Muscle of leg (tissue), 3 donors: ENCODE measurements at regions not wholly inside any gene's neighbourhood (a gene's known extent, or its start where the extent isn't known, plus 50 kb on each side); places are given as distances from the start of the nearest gene placed in this dataset.
A peak's percentile ranks its signal among the peaks of the same experiment; 100 is the strongest.

Experiments used
- DNase-seq: peaks from one replicate; pipeline ENCODE4 v3.0.0; 2013
- H3K27ac ChIP-seq: one replicate; pipeline ENCODE4 v1.5.1; 2013; ENCODE audit warnings: mild to moderate bottlenecking, low read length, control low read depth
- H3K27me3 ChIP-seq: one replicate; pipeline ENCODE4 v1.6.1; 2013; ENCODE audit warnings: low read length; ENCODE audit not compliant: control insufficient read depth, insufficient read depth
- H3K36me3 ChIP-seq: one replicate; pipeline ENCODE4 v1.6.1; 2013; ENCODE audit warnings: low read length; ENCODE audit not compliant: control insufficient read depth, insufficient read depth
- H3K4me1 ChIP-seq: one replicate; pipeline ENCODE4 v1.6.1; 2013; ENCODE audit warnings: low read length; ENCODE audit not compliant: control insufficient read depth, insufficient read depth
- H3K4me3 ChIP-seq: one replicate; pipeline ENCODE4 v1.5.1; 2013; ENCODE audit warnings: low read length, control low read depth
- H3K9me3 ChIP-seq: replicated peaks from 2 replicates; pipeline ENCODE4 v1.6.1; 2013; ENCODE audit warnings: low read depth, low read length; ENCODE audit not compliant: control insufficient read depth
- WGBS: methylation state at CpG from one replicate; pipeline ENCODE4 v1.1.5; 2013; ENCODE audit warnings: missing lambda C conversion rate; ENCODE audit not compliant: insufficient coverage; 5-methylcytosine and 5-hydroxymethylcytosine counted together

- no peak for DNase-seq
- Histone ChIP-seq H3K36me3 (no peaks in the 10 kb centered on the region), H3K27me3 (peaks cover 3% of the 10 kb centered on the region), H3K27ac (no peak overlapping the region), H3K9me3 (no peaks in the 10 kb centered on the region), H3K4me1 (peaks cover 8% of the 10 kb centered on the region), H3K4me3 (no peak overlapping the region)
- 70% methylated on average over 7 of the region's 8 CpGs for WGBS
Observed at GRCh38 chr19:28881616-28882015, 331.3 kb downstream of the UQCRFS1 start.

GRCh38 chr19:28880735-28881401 is 332.1 kb downstream of the UQCRFS1 start:
- Histone ChIP-seq H3K9me3 (no peaks in the 10 kb centered on the region), H3K36me3 (no peaks in the 10 kb centered on the region), H3K4me3 (no peak overlapping the region), H3K27ac (no peak overlapping the region), H3K27me3 (peaks cover 3% of the 10 kb centered on the region), H3K4me1 (peaks cover 8% of the 10 kb centered on the region)
- DNase-seq: no peak
- 46% methylated on average over 4 of the region's 10 CpGs for WGBS

GRCh38 chr19:28878862-28879566 is 333.9 kb downstream of the UQCRFS1 start:
- H3K36me3 ChIP-seq: no peaks in the 10 kb centered on the region
- peak; percentile 79 for DNase-seq
- 33% methylated on average over 8 of the region's 11 CpGs for WGBS
- H3K27me3 ChIP-seq: peaks cover 3% of the 10 kb centered on the region
- H3K4me3 ChIP-seq: no peak overlapping the region
- H3K27ac ChIP-seq: no peak overlapping the region
- peaks cover 8% of the 10 kb centered on the region for H3K4me1 ChIP-seq
- H3K9me3 ChIP-seq: no peaks in the 10 kb centered on the region

GRCh38 chr19:28876609-28877123 is 336.3 kb downstream of the UQCRFS1 start:
- Histone ChIP-seq H3K36me3 (no peaks in the 10 kb centered on the region), H3K4me1 (no peaks in the 10 kb centered on the region), H3K4me3 (no peak overlapping the region), H3K27me3 (no peaks in the 10 kb centered on the region), H3K27ac (no peak overlapping the region), H3K9me3 (no peaks in the 10 kb centered on the region)
- DNase-seq: peak; percentile 57
- WGBS: no CpG with 5 or more reads among the region's 7 CpGs

GRCh38 chr19:28874742-28875141 is 338.2 kb downstream of the UQCRFS1 start:
- no peaks in the 10 kb centered on the region for H3K27me3 ChIP-seq
- H3K4me3 ChIP-seq: no peak overlapping the region
- H3K4me1 ChIP-seq: no peaks in the 10 kb centered on the region
- WGBS: 77% methylated on average over 8 of the region's 9 CpGs
- DNase-seq: no peak
- H3K36me3 ChIP-seq: no peaks in the 10 kb centered on the region
- H3K27ac ChIP-seq: no peak overlapping the region
- H3K9me3 ChIP-seq: no peaks in the 10 kb centered on the region

GRCh38 chr19:28873301-28873700 is 339.6 kb downstream of the UQCRFS1 start:
- no peak for DNase-seq
- 75% methylated on average over 1 of the region's 2 CpGs for WGBS
- H3K4me3 ChIP-seq: no peak overlapping the region
- no peaks in the 10 kb centered on the region for H3K4me1 ChIP-seq
- H3K9me3 ChIP-seq: no peaks in the 10 kb centered on the region
- no peaks in the 10 kb centered on the region for H3K36me3 ChIP-seq
- no peak overlapping the region for H3K27ac ChIP-seq
- H3K27me3 ChIP-seq: no peaks in the 10 kb centered on the region

- no peak for DNase-seq
- 86% methylated on average over 11 of the region's 12 CpGs for WGBS
- peaks cover 2% of the 10 kb centered on the region for H3K27me3 ChIP-seq
Observed at GRCh38 chr19:28871099-28871725, 341.7 kb downstream of the UQCRFS1 start.

GRCh38 chr19:28869459-28869858 is 343.5 kb downstream of the UQCRFS1 start:
- no peaks in the 10 kb centered on the region for H3K36me3 ChIP-seq
- DNase-seq: no peak
- WGBS: 67% methylated on average over 4 of the region's 5 CpGs

More at GRCh38 chr19:28871099-28871725, 341.7 kb downstream of the UQCRFS1 start:
- H3K36me3 ChIP-seq: no peaks in the 10 kb centered on the region
- no peak overlapping the region for H3K27ac ChIP-seq
- H3K9me3 ChIP-seq: no peaks in the 10 kb centered on the region
- no peaks in the 10 kb centered on the region for H3K4me1 ChIP-seq
- no peak overlapping the region for H3K4me3 ChIP-seq

GRCh38 chr19:28868836-28869235 is 344.1 kb downstream of the UQCRFS1 start:
- H3K36me3 ChIP-seq: no peaks in the 10 kb centered on the region
- H3K9me3 ChIP-seq: no peaks in the 10 kb centered on the region
- peaks cover 3% of the 10 kb centered on the region for H3K4me1 ChIP-seq
- peaks cover 2% of the 10 kb centered on the region for H3K27me3 ChIP-seq
- 73% methylated on average over 7 of the region's 9 CpGs for WGBS
- H3K27ac ChIP-seq: no peak overlapping the region
- DNase-seq: no peak
- H3K4me3 ChIP-seq: no peak overlapping the region

More at GRCh38 chr19:28869459-28869858, 343.5 kb downstream of the UQCRFS1 start:
- Histone ChIP-seq H3K4me3 (no peak overlapping the region), H3K27me3 (peaks cover 2% of the 10 kb centered on the region), H3K9me3 (no peaks in the 10 kb centered on the region), H3K27ac (no peak overlapping the region), H3K4me1 (peaks cover 3% of the 10 kb centered on the region)

GRCh38 chr19:28867978-28868377 is 345.0 kb downstream of the UQCRFS1 start:
- no peak overlapping the region for H3K27ac ChIP-seq
- DNase-seq: no peak
- no peak overlapping the region for H3K4me3 ChIP-seq
- peaks cover 2% of the 10 kb centered on the region for H3K27me3 ChIP-seq
- H3K9me3 ChIP-seq: no peaks in the 10 kb centered on the region
- peaks cover 3% of the 10 kb centered on the region for H3K4me1 ChIP-seq
- WGBS: no CpG with 5 or more reads among the region's 4 CpGs
- H3K36me3 ChIP-seq: no peaks in the 10 kb centered on the region
